Endothelial cell of umbilical vein (primary cell): ENCODE measurements at regions not wholly inside any gene's neighbourhood (a gene's known extent, or its start where the extent isn't known, plus 50 kb on each side); places are given as distances from the start of the nearest gene placed in this dataset.

Experiments
- BruUV-seq: library from RNA; stranded (reverse); fragments of 400-500 nt; replicated peaks from 2 replicates; lab custom pipeline; 2021; lab: Mats Ljungman, UMichigan
- CTCF ChIA-PET: fragments of 300-600, 350-600 bp; sonication (Branson Sonifier 250); formaldehyde crosslinking; loops from one replicate; lab custom pipeline; 2021; ENCODE audit warnings: antibody characterized with exemption, inconsistent platforms; lab: Charles Lee
- POLR2A ChIA-PET: fragments of 300-600, 350-600 bp; sonication (Branson Sonifier 250); formaldehyde crosslinking; loops from one replicate; lab custom pipeline; 2021; ENCODE audit warnings: antibody characterized with exemption, inconsistent platforms; lab: Charles Lee
- DNase-seq: peaks from one replicate; pipeline ENCODE4 v3.0.0-alpha.2; 2011; ENCODE audit warnings: low read depth, low spot score
- FAIRE-seq: peaks from 2 replicates; lab custom pipeline; 2011; peaks lifted over from hg19 to GRCh38; lab: Jason Lieb, UNC
- H2AFZ ChIP-seq: 2 replicates; pipeline ENCODE4 v1.6.0; 2012; ENCODE audit warnings: low read depth, low read length, control low read depth, inconsistent platforms
- H3K27ac ChIP-seq: 2 replicates; pipeline ENCODE4 v1.5.1; 2011; ENCODE audit warnings: low read depth, mild to moderate bottlenecking, control low read depth, low read length, moderate library complexity; ENCODE audit not compliant: insufficient read depth
- H3K27me3 ChIP-seq, 2 experiments: 2 replicates each; pipeline versions ENCODE4 v1.6.0 to v1.6.1; 2011; ENCODE audit warnings: low read length in 2 of 2, mixed read lengths in 1 of 2; ENCODE audit not compliant: control insufficient read depth in 2 of 2, insufficient read depth in 2 of 2
- H3K36me3 ChIP-seq, 2 experiments: 2 replicates in 1 of 2; 3 replicates in 1 of 2; pipeline ENCODE4 v1.5.1; 2011; ENCODE audit warnings: low read length in 2 of 2, mild to moderate bottlenecking in 1 of 2, moderate library complexity in 1 of 2; ENCODE audit not compliant: control insufficient read depth in 2 of 2, insufficient read depth in 2 of 2; ENCODE audit errors: extremely low read depth in 1 of 2
- H3K4me1 ChIP-seq: 3 replicates; pipeline ENCODE4 v1.5.1; 2011; ENCODE audit warnings: mild to moderate bottlenecking, low read length; ENCODE audit not compliant: control insufficient read depth, insufficient read depth; ENCODE audit errors: extremely low read depth
- H3K4me2 ChIP-seq: 2 replicates; pipeline ENCODE4 v1.6.1; 2011; ENCODE audit warnings: low read length, control low read depth, mixed read lengths; ENCODE audit not compliant: insufficient read depth
- H3K4me3 ChIP-seq, 3 experiments: fragments of 200-600 bp in 1 of 3; sonication (generic), shearing (Covaris generic) in 1 of 3; replicated peaks in 1 of 3; 2 replicates each; pipeline ENCODE4 v1.5.1; 2011 to 2016; ENCODE audit warnings: control low read depth in 3 of 3, low read length in 3 of 3, mild to moderate bottlenecking in 2 of 3, inconsistent platforms in 1 of 3, low read depth in 1 of 3, moderate library complexity in 1 of 3; ENCODE audit not compliant: insufficient read depth in 1 of 3
- H3K79me2 ChIP-seq: 2 replicates; pipeline ENCODE4 v1.6.0; 2012; ENCODE audit warnings: low read length, inconsistent platforms; ENCODE audit not compliant: control insufficient read depth, insufficient read depth
- H3K9ac ChIP-seq: replicated peaks from 2 replicates; pipeline ENCODE3; 2011; ENCODE audit warnings: low read length, control low read depth; ENCODE audit not compliant: insufficient read depth; ENCODE audit errors: extremely low read depth
- H3K9me1 ChIP-seq: replicated peaks from 3 replicates; pipeline ENCODE4 v1.6.0; 2011; ENCODE audit warnings: mild to moderate bottlenecking, low read length; ENCODE audit not compliant: control insufficient read depth, insufficient read depth; ENCODE audit errors: extremely low read depth
- H3K9me3 ChIP-seq: replicated peaks from 2 replicates; pipeline ENCODE4 v1.5.1; 2012; ENCODE audit warnings: low read length, inconsistent platforms; ENCODE audit not compliant: control insufficient read depth, insufficient read depth
- H4K20me1 ChIP-seq: replicated peaks from 2 replicates; pipeline ENCODE3; 2011; ENCODE audit warnings: mild to moderate bottlenecking, low read length; ENCODE audit not compliant: control insufficient read depth, insufficient read depth; ENCODE audit errors: extremely low read depth
- EZH2 ChIP-seq: IDR thresholded peaks from 2 replicates; pipeline ENCODE4 v1.6.1; 2012; ENCODE audit warnings: borderline replicate concordance, low read depth, mild to moderate bottlenecking, moderate library complexity, low read length, inconsistent platforms; ENCODE audit not compliant: severe bottlenecking
- FOS ChIP-seq: IDR thresholded peaks from 2 replicates; pipeline ENCODE4 v1.6.1; 2011; ENCODE audit warnings: mild to moderate bottlenecking, low read length, moderate library complexity, borderline replicate concordance; ENCODE audit not compliant: insufficient read depth
- GATA2 ChIP-seq: IDR thresholded peaks from 2 replicates; pipeline ENCODE4 v1.7.0; 2011; ENCODE audit warnings: low read depth, mild to moderate bottlenecking, moderate library complexity, mixed read lengths, low read length; ENCODE audit not compliant: insufficient read length, insufficient read depth
- JUN ChIP-seq: IDR thresholded peaks from 2 replicates; pipeline ENCODE4 v1.6.1; 2011; ENCODE audit warnings: borderline replicate concordance, low read depth; ENCODE audit not compliant: insufficient read length, insufficient read depth
- MYC ChIP-seq: IDR thresholded peaks from one replicate; pipeline ENCODE4 v1.6.1; 2011; ENCODE audit warnings: mild to moderate bottlenecking, low read depth, low read length
- POLR2A ChIP-seq: IDR thresholded peaks from 2 replicates; pipeline ENCODE4 v1.6.1; 2012; ENCODE audit warnings: low read depth, mild to moderate bottlenecking, control low read depth, low read length
- POLR2AphosphoS5 ChIP-seq: IDR thresholded peaks from 2 replicates; pipeline ENCODE4 v1.6.1; 2012; ENCODE audit warnings: low read depth, mild to moderate bottlenecking, control low read depth, low read length, moderate library complexity; ENCODE audit not compliant: insufficient read depth
- dilution Hi-C: fragments of 300-500 bp; cut with MboI; formaldehyde crosslinking; loops from one replicate; pipeline ENCODE4 v1.15.0; 2019; ENCODE audit warnings: low sequenced_read_pairs; ENCODE audit not compliant: extremely low pct_ligation_motif_present
- intact Hi-C: fragments of 100-400 bp; cut with micrococcal nuclease; formaldehyde crosslinking; loops from one replicate; pipeline ENCODE4 v1.10.0; 2022
- TF ChIP-seq, protein P1 (sequence below): IDR thresholded peaks from 2 replicates; pipeline ENCODE4 v1.6.1; 2011; ENCODE audit not compliant: insufficient read depth, insufficient read length
- TF ChIP-seq, protein P2 (sequence below), 2 donors: IDR thresholded peaks; 1 replicate in 1 of 2; 2 replicates in 1 of 2; pipeline ENCODE4 v1.5.1; 2011; ENCODE audit warnings: low read length in 2 of 2, mild to moderate bottlenecking in 2 of 2, moderate library complexity in 2 of 2, control low read depth in 1 of 2, inconsistent platforms in 1 of 2, low read depth in 1 of 2; ENCODE audit not compliant: insufficient read depth in 1 of 2; ENCODE audit errors: extremely low read depth in 1 of 2

DNA sequence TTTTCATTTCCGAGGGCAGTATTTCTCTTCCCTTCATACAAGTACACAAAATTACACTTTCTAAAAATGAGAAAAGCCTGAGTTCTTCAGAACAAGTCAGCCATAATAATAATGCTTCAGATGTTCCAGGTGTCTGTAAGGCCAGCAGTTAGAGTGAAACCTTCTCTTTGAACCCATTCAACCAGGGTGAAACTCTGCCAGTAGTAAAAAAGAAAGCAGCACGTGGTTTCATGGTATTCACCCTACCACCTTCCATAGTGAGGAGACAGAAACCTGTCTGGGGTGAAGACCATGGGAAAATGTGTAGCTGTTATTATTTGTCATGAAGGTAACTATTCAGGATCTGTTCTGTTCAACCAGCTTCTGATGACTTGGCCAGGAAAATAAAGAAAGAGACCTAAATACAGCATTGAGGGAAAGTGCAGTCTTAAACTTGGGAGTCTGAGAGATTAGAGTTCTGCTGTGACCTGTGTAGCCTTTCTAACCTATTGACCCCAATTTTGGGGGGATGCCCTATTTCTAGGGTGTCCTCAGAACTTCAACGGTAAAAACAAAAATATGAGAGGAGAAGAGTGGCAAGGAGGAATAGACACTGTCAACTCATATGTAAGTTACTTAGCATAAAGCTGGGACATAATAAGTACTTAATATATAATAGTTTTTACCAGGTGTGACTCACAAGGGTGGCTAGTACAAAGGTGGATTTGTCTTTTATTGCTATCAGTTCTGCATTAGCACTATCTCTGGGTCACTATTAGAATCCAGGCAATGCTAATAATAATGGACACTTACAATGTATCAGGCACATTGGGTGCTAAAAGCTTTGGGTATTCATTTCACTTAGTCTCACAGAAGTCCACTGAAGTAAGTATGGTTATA lies 70.0 kb upstream of the TNFSF4 start:
- FAIRE-seq, result no peak
- Histone ChIP-seq H3K27me3 (no peaks in the 10 kb centered on the region), H3K9ac (no peak overlapping the region), H3K9me3 (no peaks in the 10 kb centered on the region), H3K79me2 (no peaks in the 10 kb centered on the region), H3K36me3 (no peaks in the 10 kb centered on the region), H3K4me3 (no peak overlapping the region), H3K9me1 (no peaks in the 10 kb centered on the region), H4K20me1 (no peaks in the 10 kb centered on the region), H3K27ac (no peak overlapping the region), H2AFZ (no peak overlapping the region), H3K4me2 (no peak overlapping the region), H3K4me1 (no peaks in the 10 kb centered on the region)
- intact Hi-C loops (no loop called here), dilution Hi-C loops (no loop called here)
- BruUV-seq, result no TSS peak
- ChIA-PET CTCF (interaction anchor here (1.1 to 3.2 kb wide), 4 partner anchors 16 to 37 kb away, joined by 3 to 10 read pairs (median 4); no protein-coding TSS in a partner anchor), POLR2A (no interaction called here)
- no peak for DNase-seq
- TF ChIP-seq, protein P1, sequence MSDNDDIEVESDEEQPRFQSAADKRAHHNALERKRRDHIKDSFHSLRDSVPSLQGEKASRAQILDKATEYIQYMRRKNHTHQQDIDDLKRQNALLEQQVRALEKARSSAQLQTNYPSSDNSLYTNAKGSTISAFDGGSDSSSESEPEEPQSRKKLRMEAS, result no peak
- TF ChIP-seq FOS (no peak), JUN (no peak), EZH2 (no peak), POLR2AphosphoS5 (no peak), MYC (no peak), GATA2 (no peak), POLR2A (no peak)
- TF ChIP-seq, protein P2, sequence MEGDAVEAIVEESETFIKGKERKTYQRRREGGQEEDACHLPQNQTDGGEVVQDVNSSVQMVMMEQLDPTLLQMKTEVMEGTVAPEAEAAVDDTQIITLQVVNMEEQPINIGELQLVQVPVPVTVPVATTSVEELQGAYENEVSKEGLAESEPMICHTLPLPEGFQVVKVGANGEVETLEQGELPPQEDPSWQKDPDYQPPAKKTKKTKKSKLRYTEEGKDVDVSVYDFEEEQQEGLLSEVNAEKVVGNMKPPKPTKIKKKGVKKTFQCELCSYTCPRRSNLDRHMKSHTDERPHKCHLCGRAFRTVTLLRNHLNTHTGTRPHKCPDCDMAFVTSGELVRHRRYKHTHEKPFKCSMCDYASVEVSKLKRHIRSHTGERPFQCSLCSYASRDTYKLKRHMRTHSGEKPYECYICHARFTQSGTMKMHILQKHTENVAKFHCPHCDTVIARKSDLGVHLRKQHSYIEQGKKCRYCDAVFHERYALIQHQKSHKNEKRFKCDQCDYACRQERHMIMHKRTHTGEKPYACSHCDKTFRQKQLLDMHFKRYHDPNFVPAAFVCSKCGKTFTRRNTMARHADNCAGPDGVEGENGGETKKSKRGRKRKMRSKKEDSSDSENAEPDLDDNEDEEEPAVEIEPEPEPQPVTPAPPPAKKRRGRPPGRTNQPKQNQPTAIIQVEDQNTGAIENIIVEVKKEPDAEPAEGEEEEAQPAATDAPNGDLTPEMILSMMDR (IDR thresholded peaks at IDR 0.05; ENCODE audit: extremely low read depth in 1 of 2, insufficient read depth in 1 of 2, low read depth in 1 of 2, low read length in 2 of 2), result no peak
